H1 (cell line): ENCODE measurements at regions not wholly inside any gene's neighbourhood (a gene's known extent, or its start where the extent isn't known, plus 50 kb on each side); places are given as distances from the start of the nearest gene placed in this dataset.

ENCODE experiments used
- CTCF ChIA-PET: fragments of 300-600 bp; sonication (Branson Sonifier 250); formaldehyde crosslinking; loops from one replicate; lab custom pipeline; 2021; ENCODE audit not compliant: partially characterized antibody; lab: Charles Lee
- POLR2A ChIA-PET: fragments of 300-600 bp; sonication (Branson Sonifier 250); formaldehyde crosslinking; loops from one replicate; lab custom pipeline; 2021; ENCODE audit warnings: inconsistent platforms; ENCODE audit not compliant: partially characterized antibody; lab: Charles Lee
- DNase-seq, 2 experiments: peaks; one replicate each; pipeline versions ENCODE4 v3.0.0 to v3.0.0-alpha.2; 2010 to 2022; ENCODE audit warnings: low spot score in 2 of 2, low read depth in 1 of 2, mixed read lengths in 1 of 2
- FAIRE-seq: peaks from 2 replicates; lab custom pipeline; 2011; peaks lifted over from hg19 to GRCh38; lab: Jason Lieb, UNC
- H2AFZ ChIP-seq: 2 replicates; pipeline ENCODE4 v1.8.1; 2012; ENCODE audit warnings: low read length, inconsistent platforms
- H2AK5ac ChIP-seq: 2 replicates; pipeline ENCODE4 v1.6.1; 2013; ENCODE audit warnings: low read depth, low read length
- H2BK120ac ChIP-seq: replicated peaks from 2 replicates; pipeline ENCODE3; 2013; ENCODE audit warnings: low read depth, low read length, inconsistent platforms
- H2BK12ac ChIP-seq: 2 replicates; pipeline ENCODE4 v1.6.1; 2013; ENCODE audit warnings: low read depth, low read length
- H2BK15ac ChIP-seq: 2 replicates; pipeline ENCODE4 v1.6.1; 2013; ENCODE audit warnings: low read length
- H2BK20ac ChIP-seq: 2 replicates; pipeline ENCODE4 v1.6.1; 2013; ENCODE audit warnings: low read length
- H2BK5ac ChIP-seq: 2 replicates; pipeline ENCODE4 v1.6.1; 2013; ENCODE audit warnings: low read depth, low read length
- H3K14ac ChIP-seq: 2 replicates; pipeline ENCODE4 v1.6.1; 2013; ENCODE audit warnings: inconsistent platforms; ENCODE audit not compliant: insufficient read length
- H3K18ac ChIP-seq: 2 replicates; pipeline ENCODE4 v1.6.1; 2013; ENCODE audit warnings: low read length; ENCODE audit errors: extremely low read depth
- H3K23ac ChIP-seq: 2 replicates; pipeline ENCODE4 v1.6.1; 2013; ENCODE audit warnings: inconsistent platforms; ENCODE audit not compliant: insufficient read length
- H3K23me2 ChIP-seq: 2 replicates; pipeline ENCODE4 v1.6.1; 2013; ENCODE audit warnings: low read depth, low read length
- H3K27ac ChIP-seq: 2 replicates; pipeline ENCODE4 v1.6.1; 2011; ENCODE audit warnings: low read depth, low read length, inconsistent platforms
- H3K27me3 ChIP-seq, 4 experiments: replicated peaks in 1 of 4; 1 replicate in 1 of 4; 2 replicates in 3 of 4; pipeline versions ENCODE4 v1.6.1 to v1.8.1; 2011 to 2013; ENCODE audit warnings: low read length in 3 of 4, mild to moderate bottlenecking in 3 of 4, inconsistent platforms in 2 of 4, mixed read lengths in 2 of 4, moderate library complexity in 1 of 4; ENCODE audit not compliant: control insufficient read depth in 3 of 4, insufficient read depth in 3 of 4; ENCODE audit errors: extremely low read depth in 1 of 4
- H3K36me3 ChIP-seq, 4 experiments: 2 replicates each; pipeline versions ENCODE4 v1.6.1 to v1.8.1; 2011 to 2013; ENCODE audit warnings: mild to moderate bottlenecking in 4 of 4, low read length in 3 of 4, moderate library complexity in 2 of 4, control low read depth in 1 of 4, inconsistent platforms in 1 of 4; ENCODE audit not compliant: insufficient read depth in 4 of 4, control insufficient read depth in 2 of 4
- H3K4ac ChIP-seq: replicated peaks from 2 replicates; pipeline ENCODE3; 2013; ENCODE audit warnings: low read length, low read depth, mixed read lengths, inconsistent platforms; ENCODE audit not compliant: insufficient read length
- H3K4me1 ChIP-seq, 4 experiments: replicated peaks in 1 of 4; 1 replicate in 1 of 4; 2 replicates in 3 of 4; pipeline versions ENCODE4 v1.6.1 to v1.8.1; 2011 to 2013; ENCODE audit warnings: low read length in 3 of 4, inconsistent platforms in 2 of 4, mixed read lengths in 1 of 4; ENCODE audit not compliant: insufficient read depth in 4 of 4, control insufficient read depth in 3 of 4
- H3K4me2 ChIP-seq, 2 experiments: 2 replicates each; pipeline versions ENCODE4 v1.6.1 to v1.8.1; 2011 to 2013; ENCODE audit warnings: low read depth in 2 of 2, low read length in 2 of 2, control low read depth in 1 of 2, inconsistent platforms in 1 of 2, mild to moderate bottlenecking in 1 of 2; ENCODE audit not compliant: insufficient read depth in 1 of 2
- H3K4me3 ChIP-seq, 4 experiments: fragments of 200-600, 300-600 bp in 1 of 4; sonication (generic), shearing (Covaris generic), sonication (Bioruptor Twin) in 1 of 4; 2 replicates each; pipeline versions ENCODE4 v1.5.1 to v1.8.1; 2011 to 2016; ENCODE audit warnings: low read length in 4 of 4, low read depth in 3 of 4, control low read depth in 2 of 4, inconsistent platforms in 2 of 4, mild to moderate bottlenecking in 2 of 4, mixed read lengths in 1 of 4, moderate library complexity in 1 of 4; ENCODE audit not compliant: insufficient read depth in 2 of 4; ENCODE audit errors: extremely low read depth in 1 of 4
- H3K56ac ChIP-seq: replicated peaks from 2 replicates; pipeline ENCODE3; 2013; ENCODE audit warnings: low read depth, mild to moderate bottlenecking, mixed read lengths, low read length, inconsistent platforms; ENCODE audit not compliant: insufficient read length
- H3K79me1 ChIP-seq: 2 replicates; pipeline ENCODE4 v1.6.1; 2013; ENCODE audit warnings: low read depth, low read length, control low read depth
- H3K79me2 ChIP-seq, 2 experiments: 2 replicates each; pipeline versions ENCODE4 v1.6.1 to v1.8.1; 2012 to 2013; ENCODE audit warnings: low read length in 2 of 2, mild to moderate bottlenecking in 2 of 2, inconsistent platforms in 1 of 2; ENCODE audit not compliant: insufficient read depth in 2 of 2, control insufficient read depth in 1 of 2
- H3K9ac ChIP-seq, 4 experiments: replicated peaks in 1 of 4; 1 replicate in 1 of 4; 2 replicates in 3 of 4; pipeline versions ENCODE4 v1.6.1 to v1.8.1; 2011 to 2013; ENCODE audit warnings: low read depth in 3 of 4, low read length in 3 of 4, control low read depth in 2 of 4, mild to moderate bottlenecking in 2 of 4, moderate library complexity in 2 of 4, inconsistent platforms in 1 of 4; ENCODE audit errors: extremely low read depth in 1 of 4
- H3K9me3 ChIP-seq, 2 experiments: 2 replicates each; pipeline versions ENCODE4 v1.6.1 to v1.8.1; 2012 to 2013; ENCODE audit warnings: mild to moderate bottlenecking in 2 of 2, moderate library complexity in 2 of 2, control low read depth in 1 of 2, inconsistent platforms in 1 of 2, low read depth in 1 of 2, low read length in 1 of 2, mixed read lengths in 1 of 2; ENCODE audit not compliant: insufficient read depth in 2 of 2
- H4K20me1 ChIP-seq, 2 experiments: replicated peaks in 1 of 2; 2 replicates each; pipeline versions ENCODE3 to v1.8.1; 2011 to 2013; ENCODE audit warnings: inconsistent platforms in 2 of 2, low read length in 2 of 2, mild to moderate bottlenecking in 1 of 2; ENCODE audit not compliant: insufficient read depth in 2 of 2, control insufficient read depth in 1 of 2
- H4K5ac ChIP-seq: 2 replicates; pipeline ENCODE4 v1.6.1; 2013; ENCODE audit warnings: low read length, low read depth, mixed read lengths, inconsistent platforms; ENCODE audit not compliant: insufficient read length
- H4K8ac ChIP-seq: 2 replicates; pipeline ENCODE4 v1.8.0; 2013; ENCODE audit warnings: mild to moderate bottlenecking, moderate library complexity, low read length, inconsistent platforms; ENCODE audit not compliant: insufficient read depth; ENCODE audit errors: extremely low read depth
- H4K91ac ChIP-seq: replicated peaks from 2 replicates; pipeline ENCODE3; 2013; ENCODE audit warnings: low read length, mixed read lengths, inconsistent platforms; ENCODE audit not compliant: insufficient read length
- BRCA1 ChIP-seq: IDR thresholded peaks from 2 replicates; pipeline ENCODE4 v1.6.1; 2012; ENCODE audit warnings: low read depth, low read length, improper control_type of control experiment
- CBX5 ChIP-seq: fragments of 300-800, 300-1000 bp; sonication (generic); IDR thresholded peaks from 2 replicates; pipeline ENCODE4 v1.7.1; 2016; ENCODE audit warnings: antibody characterized with exemption, low read length, low read depth
- CTBP2 ChIP-seq: IDR thresholded peaks from 2 replicates; pipeline ENCODE4 v1.7.0; 2011; ENCODE audit warnings: borderline replicate concordance, mild to moderate bottlenecking, moderate library complexity, mixed read lengths, low read length; ENCODE audit not compliant: insufficient read depth, insufficient read length
- FOSL1 ChIP-seq: IDR thresholded peaks from 2 replicates; pipeline ENCODE4 v1.6.1; 2011; ENCODE audit warnings: mild to moderate bottlenecking, low read depth, low read length, moderate library complexity; ENCODE audit not compliant: insufficient read depth
- GABPA ChIP-seq: IDR thresholded peaks from 2 replicates; pipeline ENCODE4 v1.6.1; 2011; ENCODE audit warnings: mild to moderate bottlenecking, low read length, moderate library complexity, borderline replicate concordance; ENCODE audit not compliant: insufficient read depth
- KDM5A ChIP-seq: fragments of 200-600 bp; IDR thresholded peaks from 2 replicates; pipeline ENCODE4 v1.7.1; 2012; ENCODE audit warnings: mild to moderate bottlenecking, low read length, inconsistent platforms, mixed read lengths
- MAX ChIP-seq: IDR thresholded peaks from 2 replicates; pipeline ENCODE4 v1.6.1; 2012; ENCODE audit warnings: inconsistent platforms
- NRF1 ChIP-seq: IDR thresholded peaks from 2 replicates; pipeline ENCODE4 v1.6.1; 2011; ENCODE audit warnings: mild to moderate bottlenecking, low read depth, low read length, improper control_type of control experiment
- POU5F1 ChIP-seq: IDR thresholded peaks from 2 replicates; pipeline ENCODE4 v1.6.1; 2011; ENCODE audit warnings: low read depth, mild to moderate bottlenecking, low read length, moderate library complexity
- TCF12 ChIP-seq: IDR thresholded peaks from 2 replicates; pipeline ENCODE4 v1.6.1; 2011; ENCODE audit warnings: low read depth, mild to moderate bottlenecking, low read length
- whole genome bisulfite sequencing, 2 experiments: shearing (Covaris generic) in 1 of 2; methylation state at CpG; one replicate each; pipeline versions ENCODE4 v1.1.6 to v1.1.7; 2013 to 2015; ENCODE audit warnings: low lambda C conversion rate in 2 of 2, mixed read lengths in 2 of 2, inconsistent platforms in 1 of 2, low coverage in 1 of 2, missing lambda C conversion rate in 1 of 2; ENCODE audit not compliant: insufficient replicate concordance in 2 of 2, insufficient coverage in 1 of 2, insufficient read length in 1 of 2; ENCODE audit errors: extremely low coverage in 1 of 2, missing lambda C conversion rate in 1 of 2; 5-methylcytosine and 5-hydroxymethylcytosine counted together
- TF ChIP-seq, protein P1 (sequence below): IDR thresholded peaks from 2 replicates; pipeline ENCODE4 v1.6.1; 2011; ENCODE audit warnings: low read length, improper control_type of control experiment

DNA sequence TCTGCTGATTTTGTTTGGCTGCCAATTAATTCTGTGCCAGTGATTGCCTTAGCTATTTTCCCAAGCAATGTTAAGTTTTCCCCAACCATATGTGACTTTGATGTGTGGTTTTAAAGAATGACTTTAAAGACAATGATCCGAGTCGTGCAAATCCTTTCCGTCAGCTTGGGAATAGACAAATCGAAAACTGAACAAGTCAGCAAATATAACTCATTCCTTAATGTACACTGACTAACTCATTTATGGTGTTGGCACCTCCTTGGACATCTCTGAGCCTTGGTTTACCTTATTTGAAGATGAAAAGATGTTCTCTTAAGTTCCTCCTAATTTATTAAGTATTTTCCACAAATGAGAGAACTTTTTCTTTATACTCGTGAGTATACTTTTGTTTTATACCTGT is 249.4 kb upstream of the SLCO3A1 start:
- Histone ChIP-seq H3K14ac (no peak overlapping the region), H4K20me1 (no peaks in the 10 kb centered on the region), H3K4me2 (no peak overlapping the region), H3K9ac (no peak overlapping the region), H3K18ac (no peak overlapping the region), H3K23ac (no peak overlapping the region), H2AFZ (no peak overlapping the region), H3K36me3 (no peaks in the 10 kb centered on the region), H4K91ac (no peak overlapping the region), H3K4ac (no peak overlapping the region), H2AK5ac (no peak overlapping the region), H3K23me2 (no peaks in the 10 kb centered on the region), H3K56ac (no peak overlapping the region), H2BK20ac (no peak overlapping the region), H3K4me1 (no peaks in the 10 kb centered on the region; a peak in 1 of 7 replicates), H3K9me3 (no peaks in the 10 kb centered on the region), H2BK5ac (no peak overlapping the region), H2BK12ac (no peak overlapping the region), H4K8ac (no peak overlapping the region), H2BK120ac (no peak overlapping the region), H4K5ac (no peak overlapping the region), H3K79me1 (no peaks in the 10 kb centered on the region), H2BK15ac (no peak overlapping the region), H3K79me2 (no peaks in the 10 kb centered on the region), H3K4me3 (no peak overlapping the region), H3K27me3 (no peaks in the 10 kb centered on the region), H3K27ac (no peak overlapping the region)
- DNase-seq, result no peak
- POLR2A ChIA-PET, result no interaction called here
- TF ChIP-seq CBX5, result no peak
- no peak for TF ChIP-seq NRF1
- TF ChIP-seq, protein P1, sequence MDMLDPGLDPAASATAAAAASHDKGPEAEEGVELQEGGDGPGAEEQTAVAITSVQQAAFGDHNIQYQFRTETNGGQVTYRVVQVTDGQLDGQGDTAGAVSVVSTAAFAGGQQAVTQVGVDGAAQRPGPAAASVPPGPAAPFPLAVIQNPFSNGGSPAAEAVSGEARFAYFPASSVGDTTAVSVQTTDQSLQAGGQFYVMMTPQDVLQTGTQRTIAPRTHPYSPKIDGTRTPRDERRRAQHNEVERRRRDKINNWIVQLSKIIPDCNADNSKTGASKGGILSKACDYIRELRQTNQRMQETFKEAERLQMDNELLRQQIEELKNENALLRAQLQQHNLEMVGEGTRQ, result no peak
- no peak for TF ChIP-seq GABPA
- no peak for TF ChIP-seq TCF12
- TF ChIP-seq FOSL1, result no peak
- no peak for TF ChIP-seq CTBP2
- no peak for TF ChIP-seq POU5F1
- no peak for TF ChIP-seq MAX
- TF ChIP-seq KDM5A, result no peak
- no peak for TF ChIP-seq BRCA1
- WGBS, 2 experiments, result 98% methylated on average over 5 of the region's 5 CpGs; no CpG with 5 or more reads in 1 of the 2 experiments
- no peak for FAIRE-seq
- CTCF ChIA-PET, result interaction anchor here (0.8 to 2.2 kb wide), 5 partner anchors 11 to 302 kb away, joined by 3 to 9 read pairs (median 4); no protein-coding TSS in a partner anchor
